ENCODE measurements at regions not wholly inside any gene's neighbourhood (a gene's known extent, or its start where the extent isn't known, plus 50 kb on each side); places are given as distances from the start of the nearest gene placed in this dataset.

DNA sequence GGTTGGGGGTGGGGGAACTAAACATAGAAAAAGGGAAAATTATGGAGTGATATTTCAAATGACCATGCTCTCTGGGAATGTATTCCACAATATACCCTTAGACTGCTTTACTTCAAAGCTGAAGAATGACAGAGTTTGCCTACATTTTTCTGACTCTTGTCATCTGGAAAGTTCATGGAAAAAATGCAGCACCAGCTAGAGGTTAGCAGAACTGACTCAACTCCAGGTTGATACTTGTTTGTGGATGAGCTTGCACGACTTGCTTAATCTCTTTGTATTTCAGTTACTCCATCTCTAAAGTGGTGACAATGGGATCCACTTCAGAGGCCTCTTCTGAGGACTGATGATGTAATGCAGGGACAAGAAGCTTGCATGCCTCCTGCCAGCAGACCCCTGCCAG, 824.0 kb upstream of the ID2 start:
- TF ChIP-seq, protein P1, sequence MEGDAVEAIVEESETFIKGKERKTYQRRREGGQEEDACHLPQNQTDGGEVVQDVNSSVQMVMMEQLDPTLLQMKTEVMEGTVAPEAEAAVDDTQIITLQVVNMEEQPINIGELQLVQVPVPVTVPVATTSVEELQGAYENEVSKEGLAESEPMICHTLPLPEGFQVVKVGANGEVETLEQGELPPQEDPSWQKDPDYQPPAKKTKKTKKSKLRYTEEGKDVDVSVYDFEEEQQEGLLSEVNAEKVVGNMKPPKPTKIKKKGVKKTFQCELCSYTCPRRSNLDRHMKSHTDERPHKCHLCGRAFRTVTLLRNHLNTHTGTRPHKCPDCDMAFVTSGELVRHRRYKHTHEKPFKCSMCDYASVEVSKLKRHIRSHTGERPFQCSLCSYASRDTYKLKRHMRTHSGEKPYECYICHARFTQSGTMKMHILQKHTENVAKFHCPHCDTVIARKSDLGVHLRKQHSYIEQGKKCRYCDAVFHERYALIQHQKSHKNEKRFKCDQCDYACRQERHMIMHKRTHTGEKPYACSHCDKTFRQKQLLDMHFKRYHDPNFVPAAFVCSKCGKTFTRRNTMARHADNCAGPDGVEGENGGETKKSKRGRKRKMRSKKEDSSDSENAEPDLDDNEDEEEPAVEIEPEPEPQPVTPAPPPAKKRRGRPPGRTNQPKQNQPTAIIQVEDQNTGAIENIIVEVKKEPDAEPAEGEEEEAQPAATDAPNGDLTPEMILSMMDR (IDR thresholded peaks at IDR 0.05; ENCODE audit: partially characterized antibody, unreplicated experiment), result no peak

DNA sequence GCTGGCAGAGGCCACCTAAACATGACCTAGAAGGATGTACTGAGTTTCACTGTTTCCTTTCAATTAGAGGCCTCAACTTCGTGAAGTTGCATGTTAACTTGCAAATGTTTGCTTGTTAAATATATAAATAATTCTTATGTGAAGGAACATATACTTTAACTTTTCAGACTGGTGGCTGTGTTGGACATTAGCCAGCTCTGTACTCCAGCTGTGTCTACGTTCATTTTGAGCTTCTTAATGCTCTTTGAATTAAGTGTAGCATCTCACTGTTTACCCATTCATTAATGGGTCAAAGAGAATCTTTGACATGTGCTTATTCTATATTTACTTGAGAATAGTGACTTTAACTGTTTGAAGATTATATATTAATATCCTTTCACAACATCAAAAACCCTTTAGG, 823.2 kb upstream of the ID2 start:
- Mint-ChIP-seq H3K36me3 (ENCODE audit: unreplicated experiment) (no peaks in the 10 kb centered on the region), H3K27me3 (ENCODE audit: unreplicated experiment) (no peaks in the 10 kb centered on the region), H3K4me3 (ENCODE audit: unreplicated experiment) (no peak overlapping the region), H3K27ac (ENCODE audit: unreplicated experiment) (no peak overlapping the region), H3K4me1 (ENCODE audit: low read depth, unreplicated experiment) (no peaks in the 10 kb centered on the region), H3K9me3 (ENCODE audit: unreplicated experiment) (no peaks in the 10 kb centered on the region)
- no peak for DNase-seq
- TF ChIP-seq, protein P1 (IDR thresholded peaks at IDR 0.05; ENCODE audit: partially characterized antibody, unreplicated experiment), result no peak

More for the DNA sequence above, 824.0 kb upstream of the ID2 start:
- Mint-ChIP-seq H3K27ac (ENCODE audit: unreplicated experiment) (no peak overlapping the region), H3K27me3 (ENCODE audit: unreplicated experiment) (no peaks in the 10 kb centered on the region), H3K4me3 (ENCODE audit: unreplicated experiment) (no peak overlapping the region), H3K4me1 (ENCODE audit: low read depth, unreplicated experiment) (no peaks in the 10 kb centered on the region), H3K9me3 (ENCODE audit: unreplicated experiment) (no peaks in the 10 kb centered on the region), H3K36me3 (ENCODE audit: unreplicated experiment) (no peaks in the 10 kb centered on the region)
- no peak for DNase-seq

DNA sequence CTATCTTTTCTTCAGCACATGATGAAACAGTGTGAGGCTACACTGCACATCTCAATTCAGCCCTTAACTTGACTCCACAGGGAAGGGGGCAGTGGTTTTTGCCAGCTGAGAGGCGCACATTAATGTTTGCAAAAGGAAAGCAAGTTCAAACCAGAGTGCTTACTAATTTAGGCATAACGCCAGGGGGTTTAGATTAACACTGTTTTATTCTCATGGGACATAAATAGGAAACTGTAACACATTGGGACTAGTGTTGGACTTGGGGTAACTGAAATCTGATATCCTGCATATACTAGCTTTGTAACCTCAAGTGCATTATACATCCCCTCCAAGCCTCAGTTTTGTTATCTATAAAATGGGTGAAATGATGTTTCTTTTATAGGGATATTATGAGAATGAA, 821.2 kb upstream of the ID2 start:
- Mint-ChIP-seq H3K9me3 (ENCODE audit: unreplicated experiment) (no peaks in the 10 kb centered on the region), H3K27me3 (ENCODE audit: unreplicated experiment) (no peaks in the 10 kb centered on the region), H3K27ac (ENCODE audit: unreplicated experiment) (no peak overlapping the region), H3K4me3 (ENCODE audit: unreplicated experiment) (no peak overlapping the region), H3K36me3 (ENCODE audit: unreplicated experiment) (no peaks in the 10 kb centered on the region), H3K4me1 (ENCODE audit: low read depth, unreplicated experiment) (no peaks in the 10 kb centered on the region)
- TF ChIP-seq, protein P1 (IDR thresholded peaks at IDR 0.05; ENCODE audit: partially characterized antibody, unreplicated experiment), result no peak
- no peak for DNase-seq

DNA sequence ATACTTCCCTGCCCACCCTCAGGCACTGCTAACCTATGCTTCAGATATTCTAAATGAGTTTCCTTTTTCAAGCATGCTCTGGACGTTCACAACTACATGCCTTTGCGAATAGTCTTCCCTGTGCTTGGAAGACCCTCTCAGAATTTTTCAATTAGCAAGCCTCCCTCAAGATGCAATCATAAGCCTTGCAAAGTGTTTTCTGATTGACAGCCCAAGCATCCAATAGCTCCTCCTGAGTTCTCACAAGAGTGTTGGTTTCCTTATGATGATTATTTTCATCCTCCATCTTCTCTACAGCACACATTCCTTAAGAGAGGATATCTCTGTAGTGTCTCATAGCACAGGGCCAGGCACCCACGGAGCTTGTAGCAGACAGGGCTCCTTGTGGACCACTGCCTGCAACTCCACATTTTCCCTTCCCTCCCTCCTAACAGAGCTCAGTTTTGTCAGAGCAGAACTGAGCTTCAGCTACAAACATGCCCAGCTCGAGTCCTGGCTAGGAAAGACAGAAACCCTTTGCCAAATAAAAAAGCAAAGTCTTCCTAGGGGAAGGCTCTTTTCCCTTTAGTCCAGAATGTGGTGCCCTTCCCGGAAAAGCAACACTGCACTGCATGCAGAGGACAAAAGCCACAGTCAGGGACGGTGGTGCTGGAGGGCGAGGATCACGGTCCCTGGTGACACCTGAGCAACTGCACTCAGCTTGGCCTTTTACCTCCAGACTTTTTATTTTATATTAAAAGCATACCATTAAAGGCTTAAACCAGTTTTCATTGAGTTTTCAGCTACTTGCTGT, 819.8 kb upstream of the ID2 start:
- H3K9me3 Mint-ChIP-seq (ENCODE audit: unreplicated experiment), result no peaks in the 10 kb centered on the region
- TF ChIP-seq, protein P1 (IDR thresholded peaks at IDR 0.05; ENCODE audit: partially characterized antibody, unreplicated experiment), result no peak
- no peaks in the 10 kb centered on the region for H3K36me3 Mint-ChIP-seq (ENCODE audit: unreplicated experiment)
- no peaks in the 10 kb centered on the region for H3K27me3 Mint-ChIP-seq (ENCODE audit: unreplicated experiment)
- H3K4me1 Mint-ChIP-seq (ENCODE audit: low read depth, unreplicated experiment), result no peaks in the 10 kb centered on the region
- no peak for DNase-seq
- no peak overlapping the region for H3K4me3 Mint-ChIP-seq (ENCODE audit: unreplicated experiment)
- H3K27ac Mint-ChIP-seq (ENCODE audit: unreplicated experiment), result no peak overlapping the region

DNA sequence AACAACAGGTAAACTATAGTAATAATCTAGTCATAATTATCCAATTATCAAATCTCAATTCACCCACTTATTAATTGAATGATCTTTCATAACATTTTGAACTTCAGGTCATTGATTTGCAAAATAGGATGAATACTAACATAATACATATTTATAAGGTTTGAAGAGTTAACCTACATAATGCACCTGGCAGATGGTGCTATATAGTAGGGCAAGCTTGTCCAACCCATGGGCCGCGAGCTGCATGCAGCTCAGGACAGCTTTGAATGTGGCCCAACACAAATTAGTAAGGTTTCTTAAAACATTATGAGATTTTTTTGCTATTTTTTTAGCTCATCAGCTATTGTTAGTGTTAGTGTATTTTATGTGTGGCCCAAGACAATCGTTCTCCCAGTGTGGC, 815.8 kb upstream of the ID2 start:
- DNase-seq, result no peak
- H3K4me3 Mint-ChIP-seq (ENCODE audit: unreplicated experiment), result no peak overlapping the region
- no peaks in the 10 kb centered on the region for H3K36me3 Mint-ChIP-seq (ENCODE audit: unreplicated experiment)
- H3K9me3 Mint-ChIP-seq (ENCODE audit: unreplicated experiment), result no peaks in the 10 kb centered on the region
- H3K27ac Mint-ChIP-seq (ENCODE audit: unreplicated experiment), result no peak overlapping the region
- H3K4me1 Mint-ChIP-seq (ENCODE audit: low read depth, unreplicated experiment), result peaks cover 3% of the 10 kb centered on the region
- TF ChIP-seq, protein P1 (IDR thresholded peaks at IDR 0.05; ENCODE audit: partially characterized antibody, unreplicated experiment), result no peak
- H3K27me3 Mint-ChIP-seq (ENCODE audit: unreplicated experiment), result no peaks in the 10 kb centered on the region
